HG03520 (cell line): ENCODE measurements at regions not wholly inside any gene's neighbourhood (a gene's known extent, or its start where the extent isn't known, plus 50 kb on each side); places are given as distances from the start of the nearest gene placed in this dataset.
"Not testable (repeated sequence)": the region's sequence is repeated elsewhere in the genome, so short reads cannot be mapped to it uniquely, and the experiment has no call there.

ENCODE experiments used
- ATAC-seq: cut with Tn5 transposase; IDR thresholded peaks from one replicate; pipeline ENCODE4 v1.9.1; 2021; ENCODE audit warnings: mild to moderate bottlenecking, moderate library complexity; ENCODE audit not compliant: unreplicated experiment

GRCh38 chr16:59920054-59920453 lies 1185.9 kb upstream of the GOT2 start:
- ATAC-seq, result no peak

DNA sequence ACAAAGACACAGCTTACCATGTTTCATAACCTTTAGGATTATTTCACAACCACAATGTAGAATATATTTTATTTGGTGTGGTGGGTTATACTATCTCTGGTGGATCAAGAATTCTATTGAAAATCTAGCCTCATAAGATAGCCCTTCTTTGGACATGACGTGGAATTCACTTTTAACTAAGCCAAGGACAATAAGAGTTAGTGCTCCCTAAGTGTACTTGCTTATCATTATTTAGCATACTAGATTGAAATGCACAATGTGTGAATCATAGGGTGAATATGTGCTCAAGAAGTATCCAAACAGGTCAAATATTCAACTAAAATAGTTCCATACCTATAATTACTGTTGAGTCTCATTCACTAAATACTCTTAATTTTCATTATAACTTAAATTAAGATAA lies 1179.5 kb upstream of the GOT2 start:
- ATAC-seq, result no peak

GRCh38 chr16:59909262-59909661 lies 1175.1 kb upstream of the GOT2 start:
- no peak for ATAC-seq

DNA sequence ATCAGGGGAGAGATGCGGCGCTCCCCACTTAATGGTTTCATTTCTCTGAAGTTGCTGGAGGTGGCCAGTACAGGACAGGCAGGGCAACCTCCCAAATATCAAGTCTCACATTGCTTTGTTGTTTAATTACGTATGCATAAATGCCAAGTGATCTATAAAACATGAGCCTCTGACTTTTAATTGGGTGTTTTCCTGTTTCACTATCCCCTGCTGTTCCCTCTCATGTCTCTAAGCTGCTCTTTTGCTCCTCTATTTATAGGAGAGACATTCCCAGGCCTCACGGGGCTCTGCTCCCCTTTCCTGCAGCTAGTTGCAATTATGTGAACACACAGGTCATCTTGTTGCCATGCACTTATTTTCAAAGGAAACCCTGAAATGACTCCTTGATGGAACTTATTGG lies 1173.5 kb upstream of the GOT2 start:
- ATAC-seq, result no peak

DNA sequence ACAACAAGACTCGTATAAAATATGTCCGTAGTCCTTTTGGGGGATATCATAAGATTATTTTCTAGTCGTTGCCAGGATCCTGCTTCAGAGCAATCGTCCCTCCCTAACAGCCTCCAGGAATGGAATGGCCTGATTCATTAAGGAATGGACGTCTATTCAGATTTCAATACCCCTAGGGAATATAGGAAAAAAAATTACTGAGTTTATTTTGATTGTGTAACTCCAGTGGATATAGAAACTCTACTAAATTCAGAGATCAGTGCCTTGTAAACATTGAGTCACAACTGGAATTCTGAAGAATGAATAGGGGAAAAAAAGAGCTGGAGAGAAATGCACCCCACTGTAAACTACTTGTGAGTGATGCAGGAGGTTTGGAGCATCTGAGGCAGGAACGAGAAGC lies 1171.5 kb upstream of the GOT2 start:
- no peak for ATAC-seq

- no peak for ATAC-seq
Measured at GRCh38 chr16:59905131-59905530, 1171.0 kb upstream of the GOT2 start.

DNA sequence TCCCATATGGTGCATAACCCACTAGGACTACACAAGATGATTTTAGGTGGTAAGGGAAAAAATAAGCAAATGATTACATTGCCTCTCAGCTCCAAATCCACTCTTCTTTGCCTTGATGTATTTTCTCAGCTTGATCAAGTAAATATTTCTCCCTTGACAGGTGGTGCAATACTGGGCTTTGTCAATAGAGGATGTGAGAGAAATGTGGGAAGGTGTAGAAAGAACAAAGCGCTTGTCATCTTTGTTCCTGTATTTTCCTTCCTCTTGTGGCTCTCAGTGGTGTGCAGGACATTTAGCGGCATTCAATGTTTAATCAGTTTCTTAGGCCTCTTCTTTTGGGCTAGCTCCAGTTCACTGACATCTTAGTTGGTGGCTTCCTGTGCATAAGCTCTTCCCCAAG lies 1165.8 kb upstream of the GOT2 start:
- no peak for ATAC-seq

DNA sequence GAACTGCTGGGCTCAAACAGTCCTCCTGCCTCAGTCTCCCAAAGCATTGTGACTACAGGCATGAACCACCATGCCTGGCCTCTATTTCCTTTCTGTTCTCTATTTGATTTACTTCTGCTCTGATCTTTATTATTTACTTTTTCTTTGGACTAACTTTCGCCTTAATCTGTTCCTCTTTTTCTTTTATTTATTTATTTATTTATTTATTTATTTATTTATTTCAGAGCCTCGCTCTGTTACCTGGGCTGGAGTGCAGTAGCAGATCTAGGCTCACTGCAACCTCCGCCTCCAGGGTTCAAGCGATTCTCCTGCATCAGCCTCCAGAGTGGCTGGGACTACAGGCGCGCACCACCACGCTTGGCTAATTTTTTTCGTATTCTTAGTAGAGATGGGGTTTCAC lies 1158.3 kb upstream of the GOT2 start:
- ATAC-seq, result no peak

DNA sequence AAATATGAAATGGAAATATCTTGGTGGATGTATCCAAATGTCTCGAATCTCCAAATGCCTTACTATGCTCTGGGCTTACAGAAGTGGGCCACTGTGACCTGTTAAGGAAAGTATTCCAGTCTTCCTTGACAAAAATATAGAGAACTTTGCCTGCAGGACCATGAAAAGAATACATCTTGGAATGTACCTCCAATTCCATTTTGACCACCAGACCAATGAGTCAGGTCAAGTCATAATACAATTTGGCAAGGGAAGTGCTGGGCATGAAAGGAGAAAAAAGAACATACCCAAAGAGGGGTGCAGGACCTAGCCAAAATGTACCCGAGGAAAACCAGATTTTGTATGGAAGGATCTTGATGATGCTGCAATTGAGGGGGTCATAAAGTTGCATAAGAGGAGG lies 1153.7 kb upstream of the GOT2 start:
- ATAC-seq, result no peak

DNA sequence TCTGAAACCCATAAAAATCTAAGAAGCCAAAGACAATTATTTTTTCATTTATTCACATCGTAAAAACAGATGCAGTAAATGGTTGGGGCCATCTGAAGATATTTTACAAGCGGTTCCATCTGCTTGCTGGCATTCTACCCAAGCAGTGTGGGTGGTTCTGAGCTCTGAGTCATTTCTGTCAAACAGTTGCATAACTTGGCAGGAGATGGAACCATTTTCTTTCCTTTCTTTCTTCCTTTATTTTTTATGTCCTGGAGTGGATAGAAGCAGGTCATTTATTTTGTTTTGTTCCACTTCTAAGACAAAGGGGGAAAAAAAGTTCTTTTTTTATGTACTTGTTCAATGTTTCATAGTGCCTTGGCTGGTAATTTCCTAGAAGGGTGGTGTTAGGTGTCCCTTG lies 1151.9 kb upstream of the GOT2 start:
- ATAC-seq, result no peak

- no peak for ATAC-seq
Measured at GRCh38 chr16:59881376-59881775, 1147.3 kb upstream of the GOT2 start.

- no peak for ATAC-seq
Measured at GRCh38 chr16:59880611-59881010, 1146.5 kb upstream of the GOT2 start.

GRCh38 chr16:59878999-59879398 lies 1144.9 kb upstream of the GOT2 start:
- ATAC-seq, result no peak

DNA sequence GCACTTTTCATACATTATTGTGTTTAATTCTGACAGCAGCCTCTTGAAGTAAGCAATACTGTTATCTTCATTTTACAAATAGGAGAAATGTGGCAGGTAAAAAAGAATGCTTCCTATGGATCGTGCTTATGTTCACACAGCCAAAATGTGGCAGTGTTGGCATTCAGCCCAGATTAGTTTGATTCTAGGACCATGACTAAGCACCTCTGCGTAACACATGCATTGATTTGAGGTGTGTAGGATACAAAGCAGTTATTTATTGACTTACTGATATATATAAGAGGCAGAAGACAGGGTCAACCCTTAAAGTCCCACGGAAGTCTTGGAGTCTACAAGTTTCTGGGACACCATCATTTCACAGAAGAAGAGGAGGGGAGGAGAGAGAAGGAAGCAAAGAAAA lies 1144.4 kb upstream of the GOT2 start:
- no peak for ATAC-seq

GRCh38 chr16:59864981-59865666 lies 1131.0 kb upstream of the GOT2 start:
- no peak for ATAC-seq

DNA sequence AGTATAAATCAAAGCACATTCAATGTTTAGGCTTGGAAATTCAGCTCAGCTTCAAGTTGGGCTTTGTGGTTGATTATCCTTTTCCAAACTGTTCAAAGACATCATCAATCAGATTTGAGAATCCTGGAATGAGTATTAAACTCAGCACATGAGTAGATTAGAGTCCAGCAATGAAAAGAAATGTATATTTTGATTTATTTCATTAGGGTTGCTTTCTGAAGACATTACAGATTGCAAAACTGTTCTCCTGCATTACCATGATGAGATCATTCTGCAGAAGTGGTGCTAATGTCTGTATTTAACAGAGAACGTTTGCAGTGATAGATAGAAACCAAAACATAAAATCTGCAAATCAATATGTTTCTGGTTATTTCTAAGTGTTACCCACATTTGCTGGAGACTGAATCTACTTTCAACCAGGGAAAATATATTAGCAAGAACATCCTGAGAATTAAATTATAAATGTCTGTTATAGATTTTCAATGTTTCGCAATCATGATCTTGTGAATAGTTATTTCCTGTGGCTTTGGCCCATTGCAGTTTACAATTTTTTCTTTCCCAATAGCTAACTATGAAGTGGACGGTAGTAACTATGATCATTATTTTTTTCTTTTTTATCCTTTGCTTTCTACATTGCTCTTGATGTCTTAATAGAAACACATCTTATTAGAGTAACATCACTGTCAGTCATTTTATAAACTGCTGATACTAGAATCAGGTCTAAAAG lies 1125.7 kb upstream of the GOT2 start:
- ATAC-seq, result no peak

GRCh38 chr16:59854846-59855439 lies 1120.8 kb upstream of the GOT2 start:
- ATAC-seq, result no peak

DNA sequence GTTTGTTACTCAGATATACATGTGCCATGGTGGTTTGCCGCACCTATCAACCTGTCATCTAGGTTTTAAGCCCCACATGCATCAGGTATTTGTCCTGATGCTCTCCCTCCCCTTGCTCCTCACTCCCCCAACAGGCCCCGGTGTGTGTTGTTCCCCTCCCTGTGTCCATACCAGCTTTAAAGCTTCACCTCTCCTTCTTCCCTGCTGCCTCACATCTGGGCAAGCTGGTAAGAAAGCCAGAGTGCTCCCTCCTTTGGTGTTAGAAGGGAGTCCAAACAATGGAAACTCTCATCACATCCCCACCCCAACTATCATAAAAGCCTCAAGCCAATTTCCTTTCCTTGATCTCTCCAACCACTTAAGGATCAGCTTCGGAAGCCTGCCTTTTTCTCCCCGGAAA lies 1115.6 kb upstream of the GOT2 start:
- no peak for ATAC-seq

- no peak for ATAC-seq
Measured at GRCh38 chr16:59848296-59848695, 1114.2 kb upstream of the GOT2 start.

- ATAC-seq, result no peak
Measured at GRCh38 chr16:59840169-59840568, 1106.1 kb upstream of the GOT2 start.

DNA sequence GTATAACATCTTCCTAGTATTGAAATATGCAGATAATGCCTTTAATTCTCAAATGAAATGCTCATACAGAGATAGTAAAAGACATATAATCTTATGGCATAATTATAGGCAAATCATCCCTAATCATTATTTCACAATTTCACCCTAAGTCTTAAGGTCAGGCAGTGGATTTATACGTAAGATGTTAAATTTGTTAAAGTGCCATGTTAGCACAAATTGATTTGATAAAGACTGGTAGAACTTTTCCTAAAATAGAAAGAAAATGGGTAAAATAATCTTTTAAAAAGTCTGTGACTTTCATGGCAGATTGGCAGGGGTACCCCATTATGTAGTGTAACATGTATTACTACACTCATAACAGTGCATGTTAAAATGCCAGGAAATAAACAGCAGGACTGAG lies 1092.7 kb upstream of the GOT2 start:
- no peak for ATAC-seq

DNA sequence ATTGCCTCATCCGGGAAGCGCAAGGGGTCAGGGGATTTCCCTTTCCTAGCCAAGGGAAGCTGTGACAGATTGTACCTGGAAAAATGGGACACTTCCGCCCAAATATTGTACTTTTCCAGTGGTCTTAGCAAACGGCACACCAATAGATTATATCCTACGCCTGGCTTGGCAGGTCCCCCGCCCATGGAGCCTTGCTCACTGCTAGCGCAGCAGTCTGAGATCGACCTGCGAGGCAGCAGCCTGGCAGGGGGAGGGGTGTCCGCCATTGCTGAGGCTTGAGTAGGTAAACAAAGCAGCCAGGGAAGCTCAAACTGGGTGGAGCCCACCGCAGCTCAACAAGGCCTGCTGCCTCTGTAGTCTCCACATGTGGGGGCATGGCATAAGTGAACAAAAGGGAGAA lies 1075.4 kb upstream of the GOT2 start:
- ATAC-seq, result not testable (repeated sequence)
